Fibroblast of pulmonary artery (primary cell): ENCODE measurements at regions not wholly inside any gene's neighbourhood (a gene's known extent, or its start where the extent isn't known, plus 50 kb on each side); places are given as distances from the start of the nearest gene placed in this dataset.
A peak's percentile ranks its signal among the peaks of the same experiment; 100 is the strongest.

Experiments used
- DNase-seq: peaks from one replicate; pipeline ENCODE4 v3.0.0-alpha.2; 2010; ENCODE audit warnings: low read depth
- H3K4me3 ChIP-seq: replicated peaks from 2 replicates; pipeline ENCODE4 v1.5.1; 2011; ENCODE audit warnings: low read depth, mild to moderate bottlenecking, control low read depth, low read length, moderate library complexity
- CTCF ChIP-seq: IDR thresholded peaks from 2 replicates; pipeline ENCODE4 v1.5.1; 2011; ENCODE audit warnings: mild to moderate bottlenecking, control low read depth, low read length, inconsistent platforms; ENCODE audit errors: missing control alignments

DNA sequence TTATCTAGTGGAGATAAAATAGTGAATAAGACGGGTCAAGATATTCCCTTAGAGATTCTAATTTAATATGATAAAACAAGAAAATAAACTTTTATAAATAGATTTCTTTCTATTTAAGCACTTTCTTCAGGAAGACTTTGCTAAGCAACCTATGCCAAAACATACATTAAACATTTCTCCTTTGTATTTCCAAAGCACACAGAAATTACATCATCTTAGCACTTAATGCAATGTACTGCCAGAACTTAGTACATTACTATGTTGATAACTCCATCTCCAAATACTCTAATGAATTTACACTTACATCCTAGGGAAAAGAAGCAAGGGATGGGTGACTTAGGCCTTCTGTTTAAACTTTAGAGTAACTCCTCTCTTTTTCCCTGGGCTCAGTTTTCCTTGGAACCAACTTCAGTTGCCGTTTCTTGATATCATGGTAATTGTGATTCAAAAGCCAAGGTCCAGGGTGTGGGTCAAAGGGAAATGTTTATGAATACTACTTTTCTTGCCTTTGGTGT lies 322.6 kb upstream of the PCDH20 start:
- no peak for DNase-seq
- no peak for TF ChIP-seq CTCF
- H3K4me3 ChIP-seq = no peak overlapping the region

DNA sequence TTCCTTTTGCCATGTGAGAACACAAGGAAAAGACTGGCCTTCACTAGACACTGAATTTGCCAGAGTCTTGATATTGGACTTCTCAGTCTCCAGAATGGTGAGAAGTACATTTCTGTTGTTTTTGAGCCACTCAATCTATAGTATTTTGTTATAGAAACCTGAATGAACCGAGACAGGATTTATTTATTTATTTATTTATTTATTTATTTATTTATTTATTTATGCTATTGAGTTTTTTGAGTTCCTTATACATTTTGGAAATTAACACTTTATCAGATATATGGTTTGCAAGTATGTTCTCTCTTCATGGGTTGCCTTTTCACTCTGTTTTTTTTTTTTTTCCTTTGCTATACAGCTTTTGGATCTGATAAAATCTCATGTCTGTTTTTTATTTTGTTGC lies 319.0 kb upstream of the PCDH20 start:
- no peak overlapping the region for H3K4me3 ChIP-seq
- no peak for TF ChIP-seq CTCF
- no peak for DNase-seq

DNA sequence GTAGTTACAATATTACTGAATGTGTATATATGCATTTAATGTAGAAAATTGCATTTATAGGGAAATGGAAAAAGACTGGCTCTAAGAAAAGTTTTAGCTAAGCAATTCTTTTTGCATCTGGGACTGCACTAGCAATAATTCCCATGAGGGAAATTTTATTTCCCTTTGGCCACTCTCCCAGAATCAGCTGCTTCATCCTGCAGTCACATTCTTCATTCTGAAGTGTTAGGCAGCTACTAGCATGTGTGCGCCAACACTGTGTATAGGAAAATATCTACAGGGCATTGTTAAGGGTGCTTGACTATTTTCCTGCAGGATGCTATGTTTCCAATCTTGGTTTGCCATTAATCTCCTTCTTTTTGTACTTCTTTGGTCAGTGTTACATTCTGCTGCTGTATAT lies 312.8 kb upstream of the PCDH20 start:
- TF ChIP-seq CTCF = no peak
- peak; percentile 79 for DNase-seq
- H3K4me3 ChIP-seq = no peak overlapping the region

DNA sequence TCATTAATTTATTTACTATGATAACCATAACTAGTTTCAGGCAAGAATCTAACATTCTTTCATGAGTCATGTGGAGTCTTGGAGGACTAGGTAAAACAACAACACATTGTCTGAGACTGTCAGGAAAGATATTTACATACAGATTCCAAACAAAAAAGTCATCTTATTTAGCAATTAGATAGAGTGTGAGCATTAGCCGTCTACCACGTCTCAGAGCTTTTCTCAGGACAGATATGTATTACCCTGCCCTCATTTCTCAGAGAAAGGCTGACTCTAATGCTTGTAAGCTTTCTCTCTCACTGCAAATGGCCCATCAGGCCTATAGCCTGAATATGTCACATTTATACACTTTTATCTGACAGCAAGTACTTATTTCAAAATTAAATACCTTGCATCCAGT lies 312.1 kb upstream of the PCDH20 start:
- peak; percentile 41 for DNase-seq
- no peak overlapping the region for H3K4me3 ChIP-seq
- no peak for TF ChIP-seq CTCF

GRCh38 chr13:61725806-61726205 lies 310.2 kb upstream of the PCDH20 start:
- no peak overlapping the region for H3K4me3 ChIP-seq
- TF ChIP-seq CTCF = no peak

GRCh38 chr13:61722119-61722518 lies 306.5 kb upstream of the PCDH20 start:
- H3K4me3 ChIP-seq = no peak overlapping the region
- no peak for TF ChIP-seq CTCF
- no peak for DNase-seq

More at GRCh38 chr13:61725806-61726205, 310.2 kb upstream of the PCDH20 start:
- no peak for DNase-seq

GRCh38 chr13:61712621-61713020 lies 297.0 kb upstream of the PCDH20 start:
- no peak for TF ChIP-seq CTCF
- H3K4me3 ChIP-seq = no peak overlapping the region
- no peak for DNase-seq
